Suprapubic skin (tissue), 4 donors: ENCODE measurements at regions not wholly inside any gene's neighbourhood (a gene's known extent, or its start where the extent isn't known, plus 50 kb on each side); places are given as distances from the start of the nearest gene placed in this dataset.

Experiments
- DNase-seq, 2 donors: peaks; one replicate each; pipeline ENCODE4 v3.0.0-alpha.2; 2019; ENCODE audit warnings: low spot score in 2 of 2
- H3K27ac ChIP-seq: fragments of 200-600 bp; sonication (generic); one replicate; pipeline ENCODE4 v1.5.1; 2019
- H3K27me3 ChIP-seq: fragments of 200-600 bp; sonication (generic); one replicate; pipeline ENCODE4 v1.5.1; 2019
- H3K36me3 ChIP-seq: fragments of 200-600 bp; sonication (generic); one replicate; pipeline ENCODE4 v1.5.1; 2019
- H3K4me1 ChIP-seq: fragments of 200-600 bp; sonication (generic); one replicate; pipeline ENCODE4 v1.5.1; 2019
- H3K4me3 ChIP-seq: fragments of 200-600 bp; sonication (generic); one replicate; pipeline ENCODE4 v1.5.1; 2019; ENCODE audit warnings: mild to moderate bottlenecking
- H3K9me3 ChIP-seq: fragments of 200-600 bp; sonication (generic); one replicate; pipeline ENCODE4 v1.5.1; 2019
- EP300 ChIP-seq: sonication (generic); formaldehyde crosslinking; IDR thresholded peaks from one replicate; pipeline ENCODE4 v1.6.1; 2017; ENCODE audit warnings: antibody characterized with exemption
- POLR2A ChIP-seq, 2 donors: fragments of 450-650 bp; IDR thresholded peaks; one replicate each; pipeline ENCODE4 v1.6.1; 2017; ENCODE audit warnings: antibody characterized with exemption in 2 of 2, mild to moderate bottlenecking in 2 of 2, moderate library complexity in 2 of 2
- POLR2AphosphoS5 ChIP-seq, 3 donors: sonication (generic); formaldehyde crosslinking; IDR thresholded peaks; one replicate each; pipeline ENCODE4 v1.6.1; 2017; ENCODE audit warnings: antibody characterized with exemption in 3 of 3
- WGBS: methylation state at CpG from one replicate; pipeline ENCODE4 v1.1.5; 2018; 5-methylcytosine and 5-hydroxymethylcytosine counted together
- TF ChIP-seq, protein P1 (sequence below), 2 donors: fragments of 200-600 bp in 1 of 2; fragments of 450-650 bp in 1 of 2; sonication (generic) in 1 of 2; IDR thresholded peaks; one replicate each; pipeline ENCODE4 v1.5.1; 2016 to 2019; ENCODE audit warnings: antibody characterized with exemption in 2 of 2, mild to moderate bottlenecking in 1 of 2, moderate library complexity in 1 of 2

DNA sequence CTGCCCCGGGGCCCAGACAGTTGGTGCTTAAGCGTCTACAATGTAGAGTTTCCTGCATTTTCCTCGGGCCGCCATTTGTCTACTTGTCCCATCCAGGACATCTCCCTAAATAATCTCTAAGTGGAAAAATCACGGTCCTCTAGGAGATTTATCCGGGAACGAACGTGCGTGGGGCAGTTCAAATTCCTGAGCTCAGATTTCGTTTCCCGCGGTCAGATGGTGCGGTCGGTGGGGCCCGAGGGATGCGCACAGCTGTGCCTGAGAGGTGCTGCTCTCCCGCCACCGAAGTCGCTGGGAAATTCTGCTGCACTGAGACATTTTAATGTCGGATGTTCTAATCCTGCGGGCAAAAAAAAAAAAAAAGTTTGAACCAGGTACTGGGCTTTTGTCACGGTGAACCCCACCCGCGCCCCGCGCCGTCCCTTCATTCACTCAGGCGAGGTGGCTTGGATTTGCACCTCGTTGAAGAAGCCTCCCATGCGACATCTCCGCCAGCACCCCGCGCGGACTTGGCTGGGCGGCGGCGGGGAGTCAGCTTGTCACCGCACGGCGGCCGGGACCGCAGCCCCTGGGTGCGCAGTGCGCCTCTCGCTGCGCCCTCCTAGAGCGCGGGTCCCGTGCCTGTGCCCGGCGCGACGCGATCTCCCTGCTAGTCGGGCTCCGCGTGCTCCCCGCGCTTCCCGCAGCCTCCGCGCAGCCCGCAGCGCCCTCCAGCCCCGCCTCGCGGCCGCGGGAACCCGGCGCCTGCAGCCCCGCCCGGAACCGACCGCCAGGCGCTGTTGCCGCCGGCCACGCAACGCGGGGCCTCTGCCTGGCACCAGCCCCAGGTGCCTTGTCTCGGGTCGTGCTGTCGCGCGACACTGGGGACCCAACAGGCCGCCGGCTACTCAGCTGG is 191.9 kb upstream of the TCF4 start:
- WGBS: 1% methylated on average over 56 of the region's 88 CpGs
- Histone ChIP-seq H3K27me3 (no peaks in the 10 kb centered on the region), H3K36me3 (no peaks in the 10 kb centered on the region), H3K4me1 (peaks cover 15% of the 10 kb centered on the region), H3K27ac (peak overlapping the region; percentile 78), H3K4me3 (peak overlapping the region; percentile 57), H3K9me3 (no peaks in the 10 kb centered on the region)
- DNase-seq: peak in 1 of 2 donors; percentile 65
- TF ChIP-seq EP300: no peak
- no peak for TF ChIP-seq POLR2AphosphoS5 (IDR thresholded peaks at IDR 0.05)
- TF ChIP-seq, protein P1, sequence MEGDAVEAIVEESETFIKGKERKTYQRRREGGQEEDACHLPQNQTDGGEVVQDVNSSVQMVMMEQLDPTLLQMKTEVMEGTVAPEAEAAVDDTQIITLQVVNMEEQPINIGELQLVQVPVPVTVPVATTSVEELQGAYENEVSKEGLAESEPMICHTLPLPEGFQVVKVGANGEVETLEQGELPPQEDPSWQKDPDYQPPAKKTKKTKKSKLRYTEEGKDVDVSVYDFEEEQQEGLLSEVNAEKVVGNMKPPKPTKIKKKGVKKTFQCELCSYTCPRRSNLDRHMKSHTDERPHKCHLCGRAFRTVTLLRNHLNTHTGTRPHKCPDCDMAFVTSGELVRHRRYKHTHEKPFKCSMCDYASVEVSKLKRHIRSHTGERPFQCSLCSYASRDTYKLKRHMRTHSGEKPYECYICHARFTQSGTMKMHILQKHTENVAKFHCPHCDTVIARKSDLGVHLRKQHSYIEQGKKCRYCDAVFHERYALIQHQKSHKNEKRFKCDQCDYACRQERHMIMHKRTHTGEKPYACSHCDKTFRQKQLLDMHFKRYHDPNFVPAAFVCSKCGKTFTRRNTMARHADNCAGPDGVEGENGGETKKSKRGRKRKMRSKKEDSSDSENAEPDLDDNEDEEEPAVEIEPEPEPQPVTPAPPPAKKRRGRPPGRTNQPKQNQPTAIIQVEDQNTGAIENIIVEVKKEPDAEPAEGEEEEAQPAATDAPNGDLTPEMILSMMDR (IDR thresholded peaks at IDR 0.05): peak; percentile 1 to 46
- no peak for TF ChIP-seq POLR2A (IDR thresholded peaks at IDR 0.05)

DNA sequence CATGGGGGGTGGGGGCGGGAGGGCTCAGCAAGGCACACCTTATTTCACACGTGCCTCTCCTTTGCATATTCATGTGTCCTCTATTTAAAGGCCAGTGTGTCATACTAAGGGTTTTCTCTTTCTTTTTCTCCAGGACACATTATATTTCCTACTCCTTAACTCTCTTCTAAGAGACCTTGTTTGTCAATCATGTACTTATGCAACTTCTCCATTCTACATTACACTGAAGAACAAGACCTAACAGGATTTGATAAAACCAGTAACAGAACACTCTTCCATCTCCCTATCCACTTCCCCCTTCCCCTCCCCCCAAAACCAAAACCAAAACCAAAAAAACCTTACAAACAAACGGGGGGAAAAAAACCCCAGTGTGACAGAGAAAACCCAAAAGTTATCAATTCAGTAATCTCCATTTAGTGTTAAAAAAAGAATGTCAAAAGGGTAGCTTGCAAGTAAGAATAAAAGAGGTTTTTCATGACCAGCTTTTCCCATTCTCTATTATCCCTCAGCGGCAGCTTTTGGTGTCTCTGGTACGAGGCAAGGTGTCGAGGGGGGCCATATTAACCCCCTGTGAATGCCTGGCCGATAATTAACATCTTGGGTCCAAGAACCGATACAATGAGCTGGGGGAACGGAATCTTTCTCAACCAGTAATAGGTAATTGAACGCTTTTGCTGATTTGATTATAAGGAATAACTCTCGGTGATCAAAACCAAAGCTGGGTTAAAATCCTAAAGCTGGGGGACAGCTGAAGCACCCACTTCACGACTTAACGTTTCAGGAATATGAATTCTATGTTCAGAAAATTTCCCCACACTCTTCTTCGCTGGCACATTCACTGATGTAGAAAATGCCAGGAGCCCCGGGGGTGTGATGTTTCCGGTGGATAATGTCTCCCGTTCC is 191.0 kb upstream of the TCF4 start:
- TF ChIP-seq EP300: no peak
- TF ChIP-seq, protein P1 (IDR thresholded peaks at IDR 0.05): no peak
- TF ChIP-seq POLR2A (IDR thresholded peaks at IDR 0.05): no peak
- TF ChIP-seq POLR2AphosphoS5 (IDR thresholded peaks at IDR 0.05): no peak
- no peaks in the 10 kb centered on the region for H3K27me3 ChIP-seq
- no peak for DNase-seq
- H3K36me3 ChIP-seq: no peaks in the 10 kb centered on the region
- WGBS: 10% methylated on average over 16 of the region's 17 CpGs
- peak overlapping the region; percentile 78 for H3K27ac ChIP-seq
- peak overlapping the region; percentile 57 for H3K4me3 ChIP-seq
- peaks cover 15% of the 10 kb centered on the region for H3K4me1 ChIP-seq
- H3K9me3 ChIP-seq: no peaks in the 10 kb centered on the region

DNA sequence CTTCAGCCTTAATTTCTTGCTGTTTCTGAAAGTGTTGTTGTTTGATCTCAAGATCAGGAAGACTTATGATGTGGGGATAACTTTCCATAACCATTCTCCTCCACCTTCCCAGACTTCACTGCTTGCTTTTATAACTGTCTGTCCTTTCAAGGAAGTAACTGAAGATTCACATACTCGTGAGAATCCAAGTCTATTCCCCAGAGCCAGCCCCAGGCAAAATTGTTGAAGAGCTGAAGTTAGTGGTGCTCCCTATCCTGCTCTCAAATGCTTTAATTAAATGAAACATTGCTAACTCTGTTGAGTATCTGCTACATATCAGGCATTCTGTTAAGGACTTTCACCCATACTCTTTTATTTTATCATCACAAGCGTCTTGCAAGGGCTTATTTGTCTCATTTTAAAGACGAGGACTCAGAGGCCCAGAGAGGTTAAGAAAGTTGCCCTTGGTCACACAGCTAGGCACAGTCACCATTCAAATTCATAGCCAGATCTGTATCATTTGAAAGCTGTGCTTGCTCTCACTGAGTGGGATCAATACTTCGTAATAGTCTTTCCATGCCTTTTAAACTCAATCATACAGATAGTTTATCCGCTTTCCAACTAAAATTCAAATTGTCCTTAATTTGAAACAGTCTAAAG is 189.8 kb upstream of the TCF4 start:
- Histone ChIP-seq H3K4me1 (peaks cover 15% of the 10 kb centered on the region), H3K9me3 (no peaks in the 10 kb centered on the region), H3K36me3 (no peaks in the 10 kb centered on the region), H3K27me3 (no peaks in the 10 kb centered on the region), H3K27ac (no peak overlapping the region), H3K4me3 (no peak overlapping the region)
- 78% methylated on average over 5 of the region's 5 CpGs for WGBS
- TF ChIP-seq, protein P1 (IDR thresholded peaks at IDR 0.05): no peak
- TF ChIP-seq EP300: no peak
- TF ChIP-seq POLR2A (IDR thresholded peaks at IDR 0.05): no peak
- TF ChIP-seq POLR2AphosphoS5 (IDR thresholded peaks at IDR 0.05): no peak
- DNase-seq: no peak

DNA sequence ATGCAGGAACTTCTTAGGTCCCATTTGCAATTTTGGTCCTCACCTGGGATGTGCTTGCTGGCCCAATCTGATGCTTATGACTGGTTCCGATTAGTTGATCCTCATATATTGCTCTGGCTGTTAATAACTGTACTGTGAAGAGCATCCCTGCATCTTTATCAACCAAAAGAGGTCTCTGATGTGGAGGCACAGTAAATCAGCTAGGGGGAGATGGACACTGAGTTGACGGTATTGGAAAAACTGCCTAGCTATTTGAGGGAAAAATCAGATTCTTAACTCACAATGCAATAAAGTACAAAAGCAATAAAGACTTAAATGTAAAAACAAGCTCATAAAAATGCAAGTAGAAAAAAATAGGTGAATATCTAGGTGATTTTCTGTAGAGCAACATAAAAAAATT is 188.0 kb upstream of the TCF4 start:
- Histone ChIP-seq H3K27ac (no peak overlapping the region), H3K36me3 (no peaks in the 10 kb centered on the region), H3K4me3 (no peak overlapping the region), H3K9me3 (no peaks in the 10 kb centered on the region), H3K4me1 (peaks cover 15% of the 10 kb centered on the region), H3K27me3 (no peaks in the 10 kb centered on the region)
- 50% methylated on average over 2 of the region's 2 CpGs for WGBS
- TF ChIP-seq POLR2AphosphoS5 (IDR thresholded peaks at IDR 0.05) (no peak), POLR2A (IDR thresholded peaks at IDR 0.05) (no peak), EP300 (no peak)
- TF ChIP-seq, protein P1 (IDR thresholded peaks at IDR 0.05): no peak
- DNase-seq: no peak
